ENCODE measurements at regions not wholly inside any gene's neighbourhood (a gene's known extent, or its start where the extent isn't known, plus 50 kb on each side); places are given as distances from the start of the nearest gene placed in this dataset.

- TF ChIP-seq CTCF (IDR thresholded peaks at IDR 0.05) (no peak), EP300 (IDR thresholded peaks at IDR 0.05) (no peak), POLR2A (IDR thresholded peaks at IDR 0.05) (no peak)
Measured at GRCh38 chr2:146659976-146660375, 1184.9 kb upstream of the ACVR2A start.
